WTC11 (cell line): ENCODE measurements at regions not wholly inside any gene's neighbourhood (a gene's known extent, or its start where the extent isn't known, plus 50 kb on each side); places are given as distances from the start of the nearest gene placed in this dataset.

Experiments
- CTCF ChIP-seq: fragments of 200-600 bp; IDR thresholded peaks from 2 replicates; pipeline ENCODE4 v1.8.0; 2022; ENCODE audit warnings: antibody characterized with exemption
- ESRRA ChIP-seq: sonication (generic); formaldehyde crosslinking; IDR thresholded peaks from 2 replicates; pipeline ENCODE4 v1.8.1; 2022; ENCODE audit warnings: mild to moderate bottlenecking, missing genetic modification reagents, borderline replicate concordance
- ETV6 ChIP-seq: sonication (generic); formaldehyde crosslinking; IDR thresholded peaks from 2 replicates; pipeline ENCODE4 v1.8.1; 2022; ENCODE audit warnings: mild to moderate bottlenecking, missing genetic modification reagents
- MAX ChIP-seq: sonication (generic); formaldehyde crosslinking; IDR thresholded peaks from 2 replicates; pipeline ENCODE4 v1.8.0; 2022; ENCODE audit warnings: mild to moderate bottlenecking, missing genetic modification reagents
- NR3C1 ChIP-seq: sonication (generic); formaldehyde crosslinking; conservative IDR thresholded peaks from 2 replicates; pipeline ENCODE4 v1.8.1; 2023; ENCODE audit warnings: low read depth, mild to moderate bottlenecking, missing genetic modification reagents
- RELA ChIP-seq: sonication (generic); formaldehyde crosslinking; IDR thresholded peaks from 2 replicates; pipeline ENCODE4 v1.8.1; 2022; ENCODE audit warnings: missing genetic modification reagents, mild to moderate bottlenecking, borderline replicate concordance
- SMAD3 ChIP-seq: sonication (generic); formaldehyde crosslinking; IDR thresholded peaks from 2 replicates; pipeline ENCODE4 v1.8.0; 2022; ENCODE audit warnings: missing genetic modification reagents, mild to moderate bottlenecking, borderline replicate concordance
- ZNF423 ChIP-seq: fragments of 250-450 bp; sonication (Bioruptor Pico); IDR thresholded peaks from 2 replicates; pipeline ENCODE4 v2.1.2; 2022; ENCODE audit warnings: mild to moderate bottlenecking, moderate library complexity

- TF ChIP-seq CTCF, result no peak
- TF ChIP-seq SMAD3 (CRISPR knock-in tag), result no peak
- TF ChIP-seq NR3C1, result no peak
- no peak for TF ChIP-seq ETV6 (CRISPR knock-in tag)
- no peak for TF ChIP-seq RELA (CRISPR knock-in tag)
- TF ChIP-seq ZNF423 (CRISPR knock-in tag), result no peak
- no peak for TF ChIP-seq ESRRA (CRISPR knock-in tag)
- no peak for TF ChIP-seq MAX (CRISPR knock-in tag)
Measured at GRCh38 chr2:19020144-19021099, 338.0 kb downstream of the OSR1 start.
